PFSK-1 (cell line): ENCODE measurements at regions not wholly inside any gene's neighbourhood (a gene's known extent, or its start where the extent isn't known, plus 50 kb on each side); places are given as distances from the start of the nearest gene placed in this dataset.

Experiments used
- FOXP2 ChIP-seq: optimal IDR thresholded peaks from 2 replicates; pipeline ENCODE3; 2011; ENCODE audit warnings: borderline replicate concordance, control low read depth, inconsistent platforms; ENCODE audit not compliant: insufficient read depth; ENCODE audit errors: extremely low read length, extremely low read depth
- POLR2AphosphoS5 ChIP-seq: IDR thresholded peaks from 2 replicates; pipeline ENCODE4 v1.6.1; 2012; ENCODE audit warnings: low read depth, mild to moderate bottlenecking, control low read depth, low read length, moderate library complexity
- SIN3A ChIP-seq: IDR thresholded peaks from 2 replicates; pipeline ENCODE4 v1.6.1; 2012; ENCODE audit warnings: mild to moderate bottlenecking, low read length, moderate library complexity, borderline replicate concordance; ENCODE audit not compliant: insufficient read depth
- TAF1 ChIP-seq: IDR thresholded peaks from 2 replicates; pipeline ENCODE4 v1.6.1; 2012; ENCODE audit warnings: low read length, control low read depth, borderline replicate concordance; ENCODE audit not compliant: insufficient read depth
- TF ChIP-seq, protein P1 (sequence below), 2 experiments: IDR thresholded peaks; 2 replicates each; pipeline versions ENCODE4 v1.6.1 to v1.8.0; 2011 to 2012; ENCODE audit warnings: low read depth in 2 of 2, low read length in 2 of 2, control low read depth in 1 of 2, inconsistent platforms in 1 of 2, mild to moderate bottlenecking in 1 of 2, moderate library complexity in 1 of 2; ENCODE audit not compliant: insufficient read depth in 1 of 2

DNA sequence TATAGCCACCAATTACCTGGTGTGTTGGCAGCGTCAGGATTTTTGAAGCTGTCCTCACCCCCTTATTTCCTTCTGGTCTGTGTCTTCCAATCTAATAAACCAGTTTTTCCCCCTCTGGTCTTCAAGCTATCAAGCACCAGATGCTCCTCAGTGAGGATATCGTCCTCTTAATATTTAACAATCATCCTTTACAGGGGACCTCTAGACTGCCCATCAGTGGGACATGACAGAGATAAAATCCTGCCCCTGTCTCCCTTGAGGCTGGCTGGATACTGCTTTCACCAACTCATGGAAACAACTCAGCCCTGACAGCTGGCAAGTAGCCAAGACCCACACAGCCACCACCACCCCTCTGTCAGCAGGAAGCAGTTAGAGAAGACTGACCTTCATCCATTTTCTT is 421.0 kb upstream of the API5 start:
- TF ChIP-seq POLR2AphosphoS5 = no peak
- no peak for TF ChIP-seq TAF1
- TF ChIP-seq, protein P1, sequence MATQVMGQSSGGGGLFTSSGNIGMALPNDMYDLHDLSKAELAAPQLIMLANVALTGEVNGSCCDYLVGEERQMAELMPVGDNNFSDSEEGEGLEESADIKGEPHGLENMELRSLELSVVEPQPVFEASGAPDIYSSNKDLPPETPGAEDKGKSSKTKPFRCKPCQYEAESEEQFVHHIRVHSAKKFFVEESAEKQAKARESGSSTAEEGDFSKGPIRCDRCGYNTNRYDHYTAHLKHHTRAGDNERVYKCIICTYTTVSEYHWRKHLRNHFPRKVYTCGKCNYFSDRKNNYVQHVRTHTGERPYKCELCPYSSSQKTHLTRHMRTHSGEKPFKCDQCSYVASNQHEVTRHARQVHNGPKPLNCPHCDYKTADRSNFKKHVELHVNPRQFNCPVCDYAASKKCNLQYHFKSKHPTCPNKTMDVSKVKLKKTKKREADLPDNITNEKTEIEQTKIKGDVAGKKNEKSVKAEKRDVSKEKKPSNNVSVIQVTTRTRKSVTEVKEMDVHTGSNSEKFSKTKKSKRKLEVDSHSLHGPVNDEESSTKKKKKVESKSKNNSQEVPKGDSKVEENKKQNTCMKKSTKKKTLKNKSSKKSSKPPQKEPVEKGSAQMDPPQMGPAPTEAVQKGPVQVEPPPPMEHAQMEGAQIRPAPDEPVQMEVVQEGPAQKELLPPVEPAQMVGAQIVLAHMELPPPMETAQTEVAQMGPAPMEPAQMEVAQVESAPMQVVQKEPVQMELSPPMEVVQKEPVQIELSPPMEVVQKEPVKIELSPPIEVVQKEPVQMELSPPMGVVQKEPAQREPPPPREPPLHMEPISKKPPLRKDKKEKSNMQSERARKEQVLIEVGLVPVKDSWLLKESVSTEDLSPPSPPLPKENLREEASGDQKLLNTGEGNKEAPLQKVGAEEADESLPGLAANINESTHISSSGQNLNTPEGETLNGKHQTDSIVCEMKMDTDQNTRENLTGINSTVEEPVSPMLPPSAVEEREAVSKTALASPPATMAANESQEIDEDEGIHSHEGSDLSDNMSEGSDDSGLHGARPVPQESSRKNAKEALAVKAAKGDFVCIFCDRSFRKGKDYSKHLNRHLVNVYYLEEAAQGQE (IDR thresholded peaks at IDR 0.05; ENCODE audit: insufficient read depth in 1 of 2, low read depth in 2 of 2, low read length in 2 of 2) = no peak
- TF ChIP-seq SIN3A = no peak
- TF ChIP-seq FOXP2 = no peak
